Neural cell (in vitro differentiated cells): ENCODE measurements at regions not wholly inside any gene's neighbourhood (a gene's known extent, or its start where the extent isn't known, plus 50 kb on each side); places are given as distances from the start of the nearest gene placed in this dataset.

Experiments
- EP300 ChIP-seq: fragments of 450-650 bp; conservative IDR thresholded peaks from 2 replicates; pipeline ENCODE4 v1.6.1; 2014; ENCODE audit warnings: antibody characterized with exemption, mild to moderate bottlenecking, moderate library complexity; ENCODE audit not compliant: poor library complexity, severe bottlenecking
- EZH2 ChIP-seq: fragments of 200-600, 300-800 bp; shearing (Covaris generic), sonication (generic); IDR thresholded peaks from 2 replicates; pipeline ENCODE4 v1.6.1; 2014; ENCODE audit warnings: antibody characterized with exemption, low read length, borderline replicate concordance, mild to moderate bottlenecking; ENCODE audit not compliant: insufficient read depth, poor library complexity, severe bottlenecking
- MXI1 ChIP-seq: fragments of 450-650 bp; conservative IDR thresholded peaks from 2 replicates; pipeline ENCODE4 v1.6.1; 2014; ENCODE audit warnings: antibody characterized with exemption, mild to moderate bottlenecking; ENCODE audit not compliant: poor library complexity, severe bottlenecking
- POLR2AphosphoS5 ChIP-seq: IDR thresholded peaks from 2 replicates; pipeline ENCODE4 v1.6.1; 2012
- RAD21 ChIP-seq: fragments of 450-650 bp; conservative IDR thresholded peaks from 2 replicates; pipeline ENCODE4 v1.6.1; 2014; ENCODE audit warnings: antibody characterized with exemption, mild to moderate bottlenecking, moderate library complexity
- SMC3 ChIP-seq: fragments of 450-650 bp; conservative IDR thresholded peaks from 2 replicates; pipeline ENCODE4 v1.6.1; 2014; ENCODE audit warnings: antibody characterized with exemption, mild to moderate bottlenecking, moderate library complexity; ENCODE audit not compliant: poor library complexity
- TAF1 ChIP-seq: IDR thresholded peaks from 2 replicates; pipeline ENCODE4 v1.6.1; 2012; ENCODE audit warnings: low read depth
- TF ChIP-seq, protein P1 (sequence below): fragments of 450-650 bp; IDR thresholded peaks from 2 replicates; pipeline ENCODE4 v1.5.1; 2014; ENCODE audit warnings: antibody characterized with exemption, mild to moderate bottlenecking, moderate library complexity; ENCODE audit not compliant: poor library complexity, severe bottlenecking
- TF ChIP-seq, protein P2 (sequence below): IDR thresholded peaks from 2 replicates; pipeline ENCODE4 v1.6.1; 2012; ENCODE audit warnings: borderline replicate concordance

DNA sequence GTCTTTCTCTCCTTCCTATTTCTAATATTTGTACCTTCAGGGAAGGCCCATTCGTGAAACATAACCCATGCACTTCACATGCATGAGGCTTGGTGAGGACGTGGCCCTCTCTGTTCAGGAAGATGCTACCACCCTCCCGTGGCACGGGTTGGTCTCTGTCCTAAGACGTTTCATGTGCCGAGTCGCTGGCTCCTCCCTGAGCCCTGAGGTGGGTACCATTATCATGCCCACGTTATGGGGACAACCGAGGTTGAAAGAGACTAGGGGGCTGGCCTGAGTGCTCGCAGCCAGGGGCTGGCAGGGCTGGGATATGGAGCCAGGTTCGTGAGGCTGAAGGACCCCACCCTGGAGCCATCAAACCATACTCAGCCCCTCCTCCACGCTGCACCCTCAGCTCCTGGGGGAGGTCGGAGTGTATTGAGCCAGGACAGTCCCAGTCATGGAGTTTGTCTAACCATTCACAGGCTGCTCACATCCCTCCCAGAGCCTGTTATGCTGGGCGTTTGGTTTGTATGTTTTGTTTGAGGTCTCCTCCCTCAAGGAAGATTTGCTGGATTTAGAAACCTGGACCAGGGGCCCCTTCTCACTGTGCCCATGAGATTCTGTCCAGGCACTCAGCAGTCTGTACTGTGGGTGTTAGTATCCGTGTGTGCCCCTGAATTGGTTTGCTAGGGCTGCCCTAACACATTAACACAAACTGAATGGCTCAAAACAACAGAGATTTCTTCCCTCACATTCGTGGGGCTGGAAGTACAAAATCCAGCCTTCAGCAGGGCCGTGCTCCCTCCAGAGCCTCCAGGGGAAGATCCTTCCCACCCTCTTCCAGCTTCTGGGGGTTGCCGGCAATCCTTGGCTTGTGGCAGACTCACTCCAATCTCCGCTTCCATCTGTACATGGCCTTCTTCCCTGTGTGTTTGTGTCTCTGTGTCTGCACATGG is 88.3 kb downstream of the ANKRD60 start:
- TF ChIP-seq, protein P1, sequence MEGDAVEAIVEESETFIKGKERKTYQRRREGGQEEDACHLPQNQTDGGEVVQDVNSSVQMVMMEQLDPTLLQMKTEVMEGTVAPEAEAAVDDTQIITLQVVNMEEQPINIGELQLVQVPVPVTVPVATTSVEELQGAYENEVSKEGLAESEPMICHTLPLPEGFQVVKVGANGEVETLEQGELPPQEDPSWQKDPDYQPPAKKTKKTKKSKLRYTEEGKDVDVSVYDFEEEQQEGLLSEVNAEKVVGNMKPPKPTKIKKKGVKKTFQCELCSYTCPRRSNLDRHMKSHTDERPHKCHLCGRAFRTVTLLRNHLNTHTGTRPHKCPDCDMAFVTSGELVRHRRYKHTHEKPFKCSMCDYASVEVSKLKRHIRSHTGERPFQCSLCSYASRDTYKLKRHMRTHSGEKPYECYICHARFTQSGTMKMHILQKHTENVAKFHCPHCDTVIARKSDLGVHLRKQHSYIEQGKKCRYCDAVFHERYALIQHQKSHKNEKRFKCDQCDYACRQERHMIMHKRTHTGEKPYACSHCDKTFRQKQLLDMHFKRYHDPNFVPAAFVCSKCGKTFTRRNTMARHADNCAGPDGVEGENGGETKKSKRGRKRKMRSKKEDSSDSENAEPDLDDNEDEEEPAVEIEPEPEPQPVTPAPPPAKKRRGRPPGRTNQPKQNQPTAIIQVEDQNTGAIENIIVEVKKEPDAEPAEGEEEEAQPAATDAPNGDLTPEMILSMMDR, result no peak
- TF ChIP-seq RAD21 (no peak), POLR2AphosphoS5 (no peak), EP300 (no peak), TAF1 (no peak), EZH2 (no peak), SMC3 (no peak), MXI1 (no peak)
- TF ChIP-seq, protein P2, sequence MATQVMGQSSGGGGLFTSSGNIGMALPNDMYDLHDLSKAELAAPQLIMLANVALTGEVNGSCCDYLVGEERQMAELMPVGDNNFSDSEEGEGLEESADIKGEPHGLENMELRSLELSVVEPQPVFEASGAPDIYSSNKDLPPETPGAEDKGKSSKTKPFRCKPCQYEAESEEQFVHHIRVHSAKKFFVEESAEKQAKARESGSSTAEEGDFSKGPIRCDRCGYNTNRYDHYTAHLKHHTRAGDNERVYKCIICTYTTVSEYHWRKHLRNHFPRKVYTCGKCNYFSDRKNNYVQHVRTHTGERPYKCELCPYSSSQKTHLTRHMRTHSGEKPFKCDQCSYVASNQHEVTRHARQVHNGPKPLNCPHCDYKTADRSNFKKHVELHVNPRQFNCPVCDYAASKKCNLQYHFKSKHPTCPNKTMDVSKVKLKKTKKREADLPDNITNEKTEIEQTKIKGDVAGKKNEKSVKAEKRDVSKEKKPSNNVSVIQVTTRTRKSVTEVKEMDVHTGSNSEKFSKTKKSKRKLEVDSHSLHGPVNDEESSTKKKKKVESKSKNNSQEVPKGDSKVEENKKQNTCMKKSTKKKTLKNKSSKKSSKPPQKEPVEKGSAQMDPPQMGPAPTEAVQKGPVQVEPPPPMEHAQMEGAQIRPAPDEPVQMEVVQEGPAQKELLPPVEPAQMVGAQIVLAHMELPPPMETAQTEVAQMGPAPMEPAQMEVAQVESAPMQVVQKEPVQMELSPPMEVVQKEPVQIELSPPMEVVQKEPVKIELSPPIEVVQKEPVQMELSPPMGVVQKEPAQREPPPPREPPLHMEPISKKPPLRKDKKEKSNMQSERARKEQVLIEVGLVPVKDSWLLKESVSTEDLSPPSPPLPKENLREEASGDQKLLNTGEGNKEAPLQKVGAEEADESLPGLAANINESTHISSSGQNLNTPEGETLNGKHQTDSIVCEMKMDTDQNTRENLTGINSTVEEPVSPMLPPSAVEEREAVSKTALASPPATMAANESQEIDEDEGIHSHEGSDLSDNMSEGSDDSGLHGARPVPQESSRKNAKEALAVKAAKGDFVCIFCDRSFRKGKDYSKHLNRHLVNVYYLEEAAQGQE, result no peak
